Fibroblast of lung (primary cell): ENCODE measurements at regions not wholly inside any gene's neighbourhood (a gene's known extent, or its start where the extent isn't known, plus 50 kb on each side); places are given as distances from the start of the nearest gene placed in this dataset.

ENCODE experiments used
- CTCF ChIP-seq, 2 donors: IDR thresholded peaks in 1 of 2; conservative IDR thresholded peaks in 1 of 2; 1 replicate in 1 of 2; 2 replicates in 1 of 2; pipeline ENCODE4 v1.5.1; 2011 to 2012; ENCODE audit warnings: low read length in 2 of 2, control low read depth in 1 of 2, inconsistent platforms in 1 of 2, low read depth in 1 of 2, mild to moderate bottlenecking in 1 of 2
- EZH2 ChIP-seq: IDR thresholded peaks from 2 replicates; pipeline ENCODE4 v1.5.1; 2012; ENCODE audit warnings: low read length, control low read depth, mild to moderate bottlenecking; ENCODE audit errors: missing control alignments

GRCh38 chr4:108224611-108225053 lies 55.9 kb upstream of the LEF1 start:
- no peak for TF ChIP-seq CTCF (conservative IDR thresholded peaks at IDR 0.05 in 1 of 2, IDR thresholded peaks at IDR 0.05 in 1 of 2; ENCODE audit: low read depth in 1 of 2, low read length in 2 of 2)
- no peak for TF ChIP-seq EZH2
